HCT116 (cell line): ENCODE measurements at regions not wholly inside any gene's neighbourhood (a gene's known extent, or its start where the extent isn't known, plus 50 kb on each side); places are given as distances from the start of the nearest gene placed in this dataset.

Experiments
- ATAC-seq: fragments of 200-7000 bp; cut with Tn5 transposase; 2 replicates; pipeline ENCODE4 v1.9.1; 2020; ENCODE audit warnings: mild to moderate bottlenecking, moderate library complexity
- BruUV-seq: library from RNA; stranded (reverse); fragments of 400-500 nt; replicated peaks from 2 replicates; lab custom pipeline; 2021; lab: Mats Ljungman, UMichigan
- CTCF ChIA-PET: fragments of 300-600 bp; sonication (Branson Sonifier 250); formaldehyde crosslinking; loops from one replicate; lab custom pipeline; 2021; ENCODE audit warnings: antibody characterized with exemption; lab: Charles Lee
- POLR2A ChIA-PET: fragments of 300-600, 350-600 bp; sonication (Branson Sonifier 250); formaldehyde crosslinking; loops from one replicate; lab custom pipeline; 2021; ENCODE audit warnings: antibody characterized with exemption; lab: Charles Lee
- RAD21 ChIA-PET, 2 experiments: fragments of 300-600 bp; sonication (Branson Sonifier 250); formaldehyde crosslinking; loops; one replicate each; lab custom pipeline; 2023; ENCODE audit warnings: low total read pairs in 2 of 2; ENCODE audit not compliant: uncharacterized antibody in 2 of 2, unreplicated experiment in 2 of 2, low non-redundant PET in 1 of 2; lab: Charles Lee
- DNase-seq: peaks from one replicate; pipeline ENCODE4 v3.0.0-alpha.2; 2010; ENCODE audit warnings: low read depth, low spot score
- H2AFZ ChIP-seq: fragments of 200-600 bp; shearing (Covaris generic), sonication (generic); 2 replicates; pipeline ENCODE4 v1.6.1; 2017; ENCODE audit warnings: low read depth, mixed run types, mixed read lengths, antibody characterized with exemption, low read length; ENCODE audit not compliant: poor library complexity, severe bottlenecking
- H3K27ac ChIP-seq: 2 replicates; pipeline ENCODE4 v1.5.1; 2012; ENCODE audit warnings: low read depth, low read length
- H3K27me3 ChIP-seq: fragments of 200-600 bp; sonication (generic); 2 replicates; pipeline ENCODE4 v1.6.1; 2016; ENCODE audit warnings: mixed run types, low read length, mixed read lengths; ENCODE audit not compliant: insufficient read depth
- H3K36me3 ChIP-seq, 2 experiments: fragments of 200-500 bp in 1 of 2; fragments of 200-600 bp in 1 of 2; sonication (Bioruptor generic) in 1 of 2; sonication (generic) in 1 of 2; 2 replicates each; pipeline versions ENCODE4 v1.5.1 to v1.6.1; 2014 to 2016; ENCODE audit warnings: low read length in 2 of 2, inconsistent platforms in 1 of 2, mixed read lengths in 1 of 2, mixed run types in 1 of 2; ENCODE audit not compliant: insufficient read depth in 2 of 2, control insufficient read depth in 1 of 2
- H3K4me1 ChIP-seq, 2 experiments: fragments of 200-600 bp in 1 of 2; sonication (generic) in 1 of 2; 2 replicates each; pipeline versions ENCODE4 v1.5.1 to v1.6.1; 2012 to 2017; ENCODE audit warnings: low read length in 2 of 2, inconsistent platforms in 1 of 2, mild to moderate bottlenecking in 1 of 2, mixed read lengths in 1 of 2, mixed run types in 1 of 2, moderate library complexity in 1 of 2; ENCODE audit not compliant: insufficient read depth in 2 of 2, control insufficient read depth in 1 of 2
- H3K4me2 ChIP-seq: fragments of 200-600 bp; sonication (generic); 2 replicates; pipeline ENCODE4 v1.6.1; 2017; ENCODE audit warnings: mixed run types, low read length, mixed read lengths
- H3K4me3 ChIP-seq, 2 experiments: fragments of 200-600 bp in 1 of 2; sonication (generic) in 1 of 2; replicated peaks in 1 of 2; 2 replicates each; pipeline ENCODE4 v1.5.1; 2011 to 2016; ENCODE audit warnings: low read length in 2 of 2, control low read depth in 1 of 2, low read depth in 1 of 2, mild to moderate bottlenecking in 1 of 2, mixed read lengths in 1 of 2, mixed run types in 1 of 2
- H3K79me2 ChIP-seq: fragments of 200-600 bp; sonication (generic); 2 replicates; pipeline ENCODE4 v1.6.1; 2017; ENCODE audit warnings: mild to moderate bottlenecking, mixed run types, low read length, moderate library complexity, mixed read lengths; ENCODE audit not compliant: insufficient read depth
- H3K9ac ChIP-seq: fragments of 200-600 bp; sonication (generic); 2 replicates; pipeline ENCODE4 v1.6.1; 2016; ENCODE audit warnings: low read length, mixed read lengths
- H3K9me2 ChIP-seq: fragments of 200-600 bp; sonication (generic), shearing (Covaris generic); 2 replicates; pipeline ENCODE4 v1.6.1; 2017; ENCODE audit warnings: mixed run types, mild to moderate bottlenecking, moderate library complexity; ENCODE audit not compliant: insufficient read depth
- H3K9me3 ChIP-seq, 2 experiments: fragments of 200-500 bp in 1 of 2; fragments of 200-600 bp in 1 of 2; sonication (Bioruptor generic) in 1 of 2; sonication (generic) in 1 of 2; 2 replicates each; pipeline ENCODE4 v1.6.1; 2014 to 2017; ENCODE audit warnings: low read length in 2 of 2, mixed read lengths in 2 of 2, inconsistent platforms in 1 of 2, low read depth in 1 of 2, mild to moderate bottlenecking in 1 of 2, mixed run types in 1 of 2, moderate library complexity in 1 of 2; ENCODE audit not compliant: control insufficient read depth in 1 of 2, insufficient read depth in 1 of 2
- H4K20me1 ChIP-seq: fragments of 200-600 bp; sonication (generic), shearing (Covaris generic); 2 replicates; pipeline ENCODE4 v1.6.1; 2017; ENCODE audit warnings: mixed run types, mild to moderate bottlenecking, moderate library complexity; ENCODE audit not compliant: insufficient read depth
- CBX3 ChIP-seq: IDR thresholded peaks from 2 replicates; pipeline ENCODE4 v1.6.1; 2012; ENCODE audit warnings: low read depth
- EGR1 ChIP-seq: IDR thresholded peaks from 2 replicates; pipeline ENCODE4 v1.6.1; 2012; ENCODE audit warnings: low read depth
- ELF1 ChIP-seq: IDR thresholded peaks from 2 replicates; pipeline ENCODE4 v1.6.1; 2012; ENCODE audit warnings: low read depth, borderline replicate concordance
- EZH2 ChIP-seq: fragments of 200-600 bp; sonication (generic); IDR thresholded peaks from 2 replicates; pipeline ENCODE4 v1.6.1; 2017; ENCODE audit warnings: antibody characterized with exemption, mixed run types
- FOSL1 ChIP-seq: IDR thresholded peaks from 2 replicates; pipeline ENCODE4 v1.6.1; 2012; ENCODE audit warnings: low read depth
- POLR2A ChIP-seq: IDR thresholded peaks from 2 replicates; pipeline ENCODE4 v1.7.0; 2011; ENCODE audit warnings: borderline replicate concordance; ENCODE audit not compliant: insufficient read depth, insufficient read length; ENCODE audit errors: extremely low read depth
- SIN3A ChIP-seq: IDR thresholded peaks from 2 replicates; pipeline ENCODE4 v1.6.1; 2012; ENCODE audit warnings: low read depth
- SP1 ChIP-seq: IDR thresholded peaks from 2 replicates; pipeline ENCODE4 v1.6.1; 2012; ENCODE audit warnings: low read depth
- TCF7L2 ChIP-seq: IDR thresholded peaks from 2 replicates; pipeline ENCODE4 v1.7.0; 2011; ENCODE audit warnings: borderline replicate concordance, inconsistent platforms; ENCODE audit not compliant: insufficient read depth, insufficient read length; ENCODE audit errors: extremely low read depth
- ZBTB33 ChIP-seq: IDR thresholded peaks from 2 replicates; pipeline ENCODE4 v1.6.1; 2011; ENCODE audit warnings: mild to moderate bottlenecking, low read length, moderate library complexity; ENCODE audit not compliant: insufficient replicate concordance; ENCODE audit errors: extremely low read depth
- ZNF274 ChIP-seq: fragments of 200-500 bp; sonication (Bioruptor generic); IDR thresholded peaks from 2 replicates; pipeline ENCODE4 v1.6.1; 2014; ENCODE audit warnings: mild to moderate bottlenecking, low read depth, low read length, inconsistent platforms
- intact Hi-C: fragments of 100-400 bp; cut with micrococcal nuclease; formaldehyde crosslinking; loops from 2 replicates; pipeline ENCODE4 v1.10.0; 2022
- TF ChIP-seq, protein P1 (sequence below), 3 experiments: fragments of 200-600 bp in 1 of 3; sonication (generic) in 1 of 3; IDR thresholded peaks in 2 of 3; conservative IDR thresholded peaks in 1 of 3; 2 replicates each; pipeline ENCODE4 v1.5.1; 2012 to 2017; ENCODE audit warnings: low read depth in 2 of 3, low read length in 2 of 3, antibody characterized with exemption in 1 of 3, borderline replicate concordance in 1 of 3, control low read depth in 1 of 3, mild to moderate bottlenecking in 1 of 3, mixed read lengths in 1 of 3, mixed run types in 1 of 3, moderate library complexity in 1 of 3; ENCODE audit not compliant: insufficient read depth in 1 of 3
- TF ChIP-seq, protein P2 (sequence below): IDR thresholded peaks from 2 replicates; pipeline ENCODE4 v1.6.1; 2012; ENCODE audit warnings: low read depth
- TF ChIP-seq, protein P3 (sequence below): IDR thresholded peaks from 2 replicates; pipeline ENCODE4 v1.6.1; 2012

GRCh38 chr5:164680216-164680615, 1174.8 kb downstream of the MAT2B start:
- intact Hi-C loops = no loop called here
- TF ChIP-seq SP1 (no peak), SIN3A (no peak), POLR2A (no peak), EGR1 (no peak), FOSL1 (no peak), ZBTB33 (no peak), ZNF274 (no peak), ELF1 (no peak), TCF7L2 (no peak), EZH2 (no peak), CBX3 (no peak)
- TF ChIP-seq, protein P1, sequence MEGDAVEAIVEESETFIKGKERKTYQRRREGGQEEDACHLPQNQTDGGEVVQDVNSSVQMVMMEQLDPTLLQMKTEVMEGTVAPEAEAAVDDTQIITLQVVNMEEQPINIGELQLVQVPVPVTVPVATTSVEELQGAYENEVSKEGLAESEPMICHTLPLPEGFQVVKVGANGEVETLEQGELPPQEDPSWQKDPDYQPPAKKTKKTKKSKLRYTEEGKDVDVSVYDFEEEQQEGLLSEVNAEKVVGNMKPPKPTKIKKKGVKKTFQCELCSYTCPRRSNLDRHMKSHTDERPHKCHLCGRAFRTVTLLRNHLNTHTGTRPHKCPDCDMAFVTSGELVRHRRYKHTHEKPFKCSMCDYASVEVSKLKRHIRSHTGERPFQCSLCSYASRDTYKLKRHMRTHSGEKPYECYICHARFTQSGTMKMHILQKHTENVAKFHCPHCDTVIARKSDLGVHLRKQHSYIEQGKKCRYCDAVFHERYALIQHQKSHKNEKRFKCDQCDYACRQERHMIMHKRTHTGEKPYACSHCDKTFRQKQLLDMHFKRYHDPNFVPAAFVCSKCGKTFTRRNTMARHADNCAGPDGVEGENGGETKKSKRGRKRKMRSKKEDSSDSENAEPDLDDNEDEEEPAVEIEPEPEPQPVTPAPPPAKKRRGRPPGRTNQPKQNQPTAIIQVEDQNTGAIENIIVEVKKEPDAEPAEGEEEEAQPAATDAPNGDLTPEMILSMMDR (IDR thresholded peaks at IDR 0.05 in 2 of 3, conservative IDR thresholded peaks at IDR 0.05 in 1 of 3; ENCODE audit: borderline replicate concordance in 1 of 3, insufficient read depth in 1 of 3, low read depth in 2 of 3, low read length in 2 of 3) = no peak
- TF ChIP-seq, protein P2, sequence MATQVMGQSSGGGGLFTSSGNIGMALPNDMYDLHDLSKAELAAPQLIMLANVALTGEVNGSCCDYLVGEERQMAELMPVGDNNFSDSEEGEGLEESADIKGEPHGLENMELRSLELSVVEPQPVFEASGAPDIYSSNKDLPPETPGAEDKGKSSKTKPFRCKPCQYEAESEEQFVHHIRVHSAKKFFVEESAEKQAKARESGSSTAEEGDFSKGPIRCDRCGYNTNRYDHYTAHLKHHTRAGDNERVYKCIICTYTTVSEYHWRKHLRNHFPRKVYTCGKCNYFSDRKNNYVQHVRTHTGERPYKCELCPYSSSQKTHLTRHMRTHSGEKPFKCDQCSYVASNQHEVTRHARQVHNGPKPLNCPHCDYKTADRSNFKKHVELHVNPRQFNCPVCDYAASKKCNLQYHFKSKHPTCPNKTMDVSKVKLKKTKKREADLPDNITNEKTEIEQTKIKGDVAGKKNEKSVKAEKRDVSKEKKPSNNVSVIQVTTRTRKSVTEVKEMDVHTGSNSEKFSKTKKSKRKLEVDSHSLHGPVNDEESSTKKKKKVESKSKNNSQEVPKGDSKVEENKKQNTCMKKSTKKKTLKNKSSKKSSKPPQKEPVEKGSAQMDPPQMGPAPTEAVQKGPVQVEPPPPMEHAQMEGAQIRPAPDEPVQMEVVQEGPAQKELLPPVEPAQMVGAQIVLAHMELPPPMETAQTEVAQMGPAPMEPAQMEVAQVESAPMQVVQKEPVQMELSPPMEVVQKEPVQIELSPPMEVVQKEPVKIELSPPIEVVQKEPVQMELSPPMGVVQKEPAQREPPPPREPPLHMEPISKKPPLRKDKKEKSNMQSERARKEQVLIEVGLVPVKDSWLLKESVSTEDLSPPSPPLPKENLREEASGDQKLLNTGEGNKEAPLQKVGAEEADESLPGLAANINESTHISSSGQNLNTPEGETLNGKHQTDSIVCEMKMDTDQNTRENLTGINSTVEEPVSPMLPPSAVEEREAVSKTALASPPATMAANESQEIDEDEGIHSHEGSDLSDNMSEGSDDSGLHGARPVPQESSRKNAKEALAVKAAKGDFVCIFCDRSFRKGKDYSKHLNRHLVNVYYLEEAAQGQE = no peak
- TF ChIP-seq, protein P3, sequence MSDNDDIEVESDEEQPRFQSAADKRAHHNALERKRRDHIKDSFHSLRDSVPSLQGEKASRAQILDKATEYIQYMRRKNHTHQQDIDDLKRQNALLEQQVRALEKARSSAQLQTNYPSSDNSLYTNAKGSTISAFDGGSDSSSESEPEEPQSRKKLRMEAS = no peak
- Histone ChIP-seq H3K9me2 (no peaks in the 10 kb centered on the region), H3K79me2 (no peaks in the 10 kb centered on the region), H3K9me3 (peaks cover 7 to 8% of the 10 kb centered on the region in 2 experiments; a peak in 2 of 4 replicates), H3K27me3 (no peaks in the 10 kb centered on the region), H3K4me2 (no peak overlapping the region), H2AFZ (no peak overlapping the region), H4K20me1 (no peaks in the 10 kb centered on the region), H3K4me3 (no peak overlapping the region), H3K9ac (no peak overlapping the region), H3K36me3 (no peaks in the 10 kb centered on the region), H3K4me1 (no peaks in the 10 kb centered on the region), H3K27ac (no peak overlapping the region)
- no peak for DNase-seq
- no TSS peak for BruUV-seq
- ChIA-PET POLR2A (no interaction called here), CTCF (no interaction called here), RAD21 (no interaction called here)
- no peak for ATAC-seq
